ENCODE measurements at regions not wholly inside any gene's neighbourhood (a gene's known extent, or its start where the extent isn't known, plus 50 kb on each side); places are given as distances from the start of the nearest gene placed in this dataset.

DNA sequence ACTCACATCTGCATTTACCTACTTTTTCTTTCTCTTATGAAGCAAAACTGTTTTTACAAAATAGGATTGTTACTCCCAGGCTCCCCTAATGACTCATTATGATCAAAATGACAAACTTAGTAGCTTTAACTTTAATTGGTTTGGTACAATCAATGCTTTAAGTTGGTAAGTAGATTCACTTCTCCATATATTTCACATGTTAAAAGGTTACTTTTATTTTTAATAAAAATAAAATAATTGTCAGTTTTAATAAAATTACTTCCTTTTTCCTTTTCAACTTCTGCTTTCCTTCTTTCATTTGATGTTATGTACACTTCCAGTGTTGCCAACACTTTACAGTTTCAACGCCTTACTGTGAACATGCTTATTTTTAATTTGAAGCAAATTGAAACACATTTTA is 477.6 kb downstream of the SETD4 start:
- H3K9me1 ChIP-seq (replicated peaks; ENCODE audit: control insufficient read depth, extremely low read depth, insufficient read depth, low read length) = no peaks in the 10 kb centered on the region
- no peaks in the 10 kb centered on the region for H3K79me2 ChIP-seq (ENCODE audit: control insufficient read depth, insufficient read depth, low read length)
- POLR2A ChIA-PET = no interaction called here
- CTCF ChIA-PET = interaction anchor here (1.2 kb wide), 1 partner anchor 33 kb away, joined by 3 read pairs; no protein-coding TSS in a partner anchor
- H3K4me2 ChIP-seq (ENCODE audit: insufficient read depth, low read length) = no peak overlapping the region
- TF ChIP-seq FOS (IDR thresholded peaks at IDR 0.05; ENCODE audit: borderline replicate concordance, insufficient read depth, low read length) (no peak), POLR2AphosphoS5 (IDR thresholded peaks at IDR 0.05; ENCODE audit: insufficient read depth, low read depth, low read length) (no peak), MYC (IDR thresholded peaks at IDR 0.05; ENCODE audit: low read depth, low read length) (no peak), EZH2 (IDR thresholded peaks at IDR 0.05; ENCODE audit: borderline replicate concordance, low read depth, low read length, severe bottlenecking) (no peak), POLR2A (IDR thresholded peaks at IDR 0.05; ENCODE audit: low read depth, low read length) (no peak), JUN (IDR thresholded peaks at IDR 0.05; ENCODE audit: borderline replicate concordance, insufficient read depth, insufficient read length, low read depth) (no peak)
- TF ChIP-seq, protein P1, sequence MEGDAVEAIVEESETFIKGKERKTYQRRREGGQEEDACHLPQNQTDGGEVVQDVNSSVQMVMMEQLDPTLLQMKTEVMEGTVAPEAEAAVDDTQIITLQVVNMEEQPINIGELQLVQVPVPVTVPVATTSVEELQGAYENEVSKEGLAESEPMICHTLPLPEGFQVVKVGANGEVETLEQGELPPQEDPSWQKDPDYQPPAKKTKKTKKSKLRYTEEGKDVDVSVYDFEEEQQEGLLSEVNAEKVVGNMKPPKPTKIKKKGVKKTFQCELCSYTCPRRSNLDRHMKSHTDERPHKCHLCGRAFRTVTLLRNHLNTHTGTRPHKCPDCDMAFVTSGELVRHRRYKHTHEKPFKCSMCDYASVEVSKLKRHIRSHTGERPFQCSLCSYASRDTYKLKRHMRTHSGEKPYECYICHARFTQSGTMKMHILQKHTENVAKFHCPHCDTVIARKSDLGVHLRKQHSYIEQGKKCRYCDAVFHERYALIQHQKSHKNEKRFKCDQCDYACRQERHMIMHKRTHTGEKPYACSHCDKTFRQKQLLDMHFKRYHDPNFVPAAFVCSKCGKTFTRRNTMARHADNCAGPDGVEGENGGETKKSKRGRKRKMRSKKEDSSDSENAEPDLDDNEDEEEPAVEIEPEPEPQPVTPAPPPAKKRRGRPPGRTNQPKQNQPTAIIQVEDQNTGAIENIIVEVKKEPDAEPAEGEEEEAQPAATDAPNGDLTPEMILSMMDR (IDR thresholded peaks at IDR 0.05; ENCODE audit: extremely low read depth in 1 of 2, insufficient read depth in 1 of 2, low read depth in 1 of 2, low read length in 2 of 2) = no peak
- TF ChIP-seq, protein P2, sequence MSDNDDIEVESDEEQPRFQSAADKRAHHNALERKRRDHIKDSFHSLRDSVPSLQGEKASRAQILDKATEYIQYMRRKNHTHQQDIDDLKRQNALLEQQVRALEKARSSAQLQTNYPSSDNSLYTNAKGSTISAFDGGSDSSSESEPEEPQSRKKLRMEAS (IDR thresholded peaks at IDR 0.05; ENCODE audit: insufficient read depth, insufficient read length) = no peak
- H3K4me3 ChIP-seq (replicated peaks in 1 of 3; ENCODE audit: insufficient read depth in 1 of 3, low read depth in 1 of 3, low read length in 3 of 3) = no peak overlapping the region
- peaks cover 12 to 32% of the 10 kb centered on the region in 2 experiments for H3K27me3 ChIP-seq (ENCODE audit: control insufficient read depth in 2 of 2, insufficient read depth in 2 of 2, low read length in 2 of 2)
- intact Hi-C loops (cut with micrococcal nuclease) = no loop called here
- dilution Hi-C loops (cut with MboI; ENCODE audit: extremely low pct_ligation_motif_present, low sequenced_read_pairs) = no loop called here
- no peaks in the 10 kb centered on the region for H4K20me1 ChIP-seq (replicated peaks; ENCODE audit: control insufficient read depth, extremely low read depth, insufficient read depth, low read length)
- no peak overlapping the region for H3K9ac ChIP-seq (replicated peaks; ENCODE audit: extremely low read depth, insufficient read depth, low read length)
- no TSS peak for BruUV-seq (replicated peaks)
- DNase-seq (ENCODE audit: low read depth, low spot score) (no peak), FAIRE-seq (no peak)
- no peak overlapping the region for H3K27ac ChIP-seq (ENCODE audit: insufficient read depth, low read depth, low read length)
- no peak overlapping the region for H2AFZ ChIP-seq (ENCODE audit: low read depth, low read length)
- no peaks in the 10 kb centered on the region for H3K9me3 ChIP-seq (replicated peaks; ENCODE audit: control insufficient read depth, insufficient read depth, low read length)
- H3K4me1 ChIP-seq (ENCODE audit: control insufficient read depth, extremely low read depth, insufficient read depth, low read length) = no peaks in the 10 kb centered on the region
- H3K36me3 ChIP-seq (ENCODE audit: control insufficient read depth in 2 of 2, extremely low read depth in 1 of 2, insufficient read depth in 2 of 2, low read length in 2 of 2) = no peaks in the 10 kb centered on the region

All from endothelial cell of umbilical vein (primary cell).